ENCODE measurements at regions not wholly inside any gene's neighbourhood (a gene's known extent, or its start where the extent isn't known, plus 50 kb on each side); places are given as distances from the start of the nearest gene placed in this dataset.
A peak's percentile ranks its signal among the peaks of the same experiment; 100 is the strongest.

DNA sequence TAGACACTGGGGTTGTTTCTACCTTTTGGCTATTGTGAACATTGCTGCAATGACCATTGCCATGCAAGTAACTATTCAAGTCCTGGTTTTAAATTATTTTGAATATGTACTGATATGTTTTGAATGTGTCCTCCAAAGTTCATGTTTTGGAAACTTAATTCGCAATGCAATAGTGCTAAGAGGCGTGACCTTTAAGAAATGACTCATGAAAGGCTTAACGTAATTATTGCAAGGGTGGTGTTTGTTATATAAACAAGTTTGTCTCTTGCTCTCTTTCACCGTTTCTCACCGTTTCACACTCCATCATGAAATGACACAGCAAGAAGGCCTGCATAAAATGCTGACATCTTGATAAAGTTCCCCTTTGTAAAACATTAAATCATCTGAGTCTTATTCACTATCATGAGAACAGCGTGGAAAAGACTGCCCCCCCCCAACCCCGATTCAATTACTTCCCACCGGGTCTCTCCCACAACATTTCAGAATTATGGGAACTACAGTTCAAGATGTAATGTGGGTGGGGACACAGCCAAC lies 506.9 kb upstream of the FAM47C start:
- no peak overlapping the region for H3K27ac ChIP-seq
- no peak overlapping the region for H3K4me3 ChIP-seq
- no peak for ATAC-seq (ENCODE audit: low FRiP score in 2 of 2)
- no peaks in the 10 kb centered on the region for H3K9me3 ChIP-seq
- DNase-seq, result no peak
- TF ChIP-seq POLR2AphosphoS5 (IDR thresholded peaks at IDR 0.05), result no peak
- no peaks in the 10 kb centered on the region for H3K27me3 ChIP-seq
- no peaks in the 10 kb centered on the region for H3K4me1 ChIP-seq
- no peaks in the 10 kb centered on the region for H3K36me3 ChIP-seq
- 88 to 91% methylated on average over 8 of the region's 8 CpGs for WGBS, 2 donors

DNA sequence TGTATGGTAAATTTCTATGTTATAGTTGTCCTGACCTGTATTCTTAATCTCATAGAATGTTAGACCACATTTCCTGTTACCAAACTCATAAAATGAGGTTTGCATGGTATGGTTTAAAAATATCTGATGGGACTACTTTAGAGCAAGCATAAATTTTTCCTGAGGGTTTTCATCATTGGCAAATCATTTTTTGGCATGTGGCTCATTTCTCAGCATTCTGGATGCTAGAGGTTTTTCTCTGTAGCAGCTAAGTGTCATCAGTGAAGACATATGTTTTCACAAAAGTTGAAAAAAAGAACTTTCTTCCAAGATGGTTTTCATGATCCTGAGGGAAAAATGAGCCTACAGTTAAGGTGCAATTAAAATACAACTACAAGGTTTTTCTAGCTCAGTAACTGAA lies 503.5 kb upstream of the FAM47C start:
- ATAC-seq (ENCODE audit: low FRiP score in 2 of 2) (no peak), DNase-seq (no peak)
- no peak overlapping the region for H3K27ac ChIP-seq
- H3K4me1 ChIP-seq, result no peaks in the 10 kb centered on the region
- no peaks in the 10 kb centered on the region for H3K27me3 ChIP-seq
- H3K9me3 ChIP-seq, result peaks cover 0 to 17% (median 0%) of the 10 kb centered on the region in 4 donors
- H3K4me3 ChIP-seq, result no peak overlapping the region
- no peak for TF ChIP-seq POLR2AphosphoS5 (IDR thresholded peaks at IDR 0.05)
- H3K36me3 ChIP-seq, result no peaks in the 10 kb centered on the region

DNA sequence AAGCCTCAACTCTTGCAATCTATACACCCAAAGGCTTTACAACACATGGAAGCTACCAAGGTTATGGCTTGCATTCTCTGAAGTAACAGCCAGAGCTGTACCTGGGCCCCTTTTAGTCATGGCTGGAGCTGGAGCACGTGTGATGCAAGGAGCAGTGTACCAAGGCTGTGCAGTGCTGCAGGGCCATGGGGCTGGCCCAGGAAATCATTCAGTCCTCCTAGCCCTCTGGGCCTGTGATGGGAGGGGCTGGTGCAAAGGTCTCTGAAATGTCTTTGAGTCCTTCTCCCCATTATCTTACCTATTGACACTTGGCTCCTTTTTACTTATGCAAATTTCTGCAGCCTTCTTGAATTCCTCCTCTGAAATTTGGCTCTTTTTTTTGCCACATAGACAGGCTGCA lies 500.1 kb upstream of the FAM47C start:
- WGBS, 2 donors, result 50% methylated on average over 1 of the region's 1 CpG; no CpG with 5 or more reads in 1 of the 2 donors
- no peaks in the 10 kb centered on the region for H3K27me3 ChIP-seq
- no peak overlapping the region for H3K27ac ChIP-seq
- DNase-seq (no peak), ATAC-seq (ENCODE audit: low FRiP score in 2 of 2) (peak in 1 of 2 donors; percentile 43)
- no peaks in the 10 kb centered on the region for H3K36me3 ChIP-seq
- H3K9me3 ChIP-seq, result peaks cover 0 to 17% (median 0%) of the 10 kb centered on the region in 4 donors
- H3K4me1 ChIP-seq, result no peaks in the 10 kb centered on the region
- H3K4me3 ChIP-seq, result no peak overlapping the region
- TF ChIP-seq POLR2AphosphoS5 (IDR thresholded peaks at IDR 0.05) (no peak), POLR2A (IDR thresholded peaks at IDR 0.05) (no peak), EP300 (IDR thresholded peaks at IDR 0.05) (no peak)
- TF ChIP-seq, protein P1, sequence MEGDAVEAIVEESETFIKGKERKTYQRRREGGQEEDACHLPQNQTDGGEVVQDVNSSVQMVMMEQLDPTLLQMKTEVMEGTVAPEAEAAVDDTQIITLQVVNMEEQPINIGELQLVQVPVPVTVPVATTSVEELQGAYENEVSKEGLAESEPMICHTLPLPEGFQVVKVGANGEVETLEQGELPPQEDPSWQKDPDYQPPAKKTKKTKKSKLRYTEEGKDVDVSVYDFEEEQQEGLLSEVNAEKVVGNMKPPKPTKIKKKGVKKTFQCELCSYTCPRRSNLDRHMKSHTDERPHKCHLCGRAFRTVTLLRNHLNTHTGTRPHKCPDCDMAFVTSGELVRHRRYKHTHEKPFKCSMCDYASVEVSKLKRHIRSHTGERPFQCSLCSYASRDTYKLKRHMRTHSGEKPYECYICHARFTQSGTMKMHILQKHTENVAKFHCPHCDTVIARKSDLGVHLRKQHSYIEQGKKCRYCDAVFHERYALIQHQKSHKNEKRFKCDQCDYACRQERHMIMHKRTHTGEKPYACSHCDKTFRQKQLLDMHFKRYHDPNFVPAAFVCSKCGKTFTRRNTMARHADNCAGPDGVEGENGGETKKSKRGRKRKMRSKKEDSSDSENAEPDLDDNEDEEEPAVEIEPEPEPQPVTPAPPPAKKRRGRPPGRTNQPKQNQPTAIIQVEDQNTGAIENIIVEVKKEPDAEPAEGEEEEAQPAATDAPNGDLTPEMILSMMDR (IDR thresholded peaks at IDR 0.05), result no peak

DNA sequence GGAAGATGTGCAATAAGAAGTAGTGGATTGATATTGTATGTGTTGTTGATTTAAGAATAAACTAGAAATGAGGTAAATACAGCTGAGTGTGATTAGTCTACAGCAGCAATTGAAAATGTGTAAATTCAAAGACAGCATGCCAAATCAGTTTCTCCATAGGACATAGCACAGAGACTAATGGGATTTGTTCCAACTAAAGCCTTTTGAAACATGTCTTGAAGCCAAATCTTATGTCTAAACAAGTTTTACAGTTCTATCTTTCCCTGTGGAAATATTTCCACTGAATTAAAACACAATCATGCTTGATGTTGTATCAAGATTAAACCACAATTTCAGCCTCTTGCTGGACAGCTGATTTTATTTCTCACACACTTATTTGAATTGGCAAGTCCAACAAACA lies 497.4 kb upstream of the FAM47C start:
- H3K36me3 ChIP-seq, result no peaks in the 10 kb centered on the region
- no peak overlapping the region for H3K4me3 ChIP-seq
- H3K27ac ChIP-seq, result no peak overlapping the region
- TF ChIP-seq POLR2A (IDR thresholded peaks at IDR 0.05) (no peak), POLR2AphosphoS5 (IDR thresholded peaks at IDR 0.05) (no peak), EP300 (IDR thresholded peaks at IDR 0.05) (no peak)
- TF ChIP-seq, protein P1 (IDR thresholded peaks at IDR 0.05), result no peak
- H3K4me1 ChIP-seq, result no peaks in the 10 kb centered on the region
- peaks cover 0 to 22% (median 0%) of the 10 kb centered on the region in 4 donors for H3K9me3 ChIP-seq
- no peaks in the 10 kb centered on the region for H3K27me3 ChIP-seq
- DNase-seq, result no peak
- no peak for ATAC-seq (ENCODE audit: low FRiP score in 2 of 2)

DNA sequence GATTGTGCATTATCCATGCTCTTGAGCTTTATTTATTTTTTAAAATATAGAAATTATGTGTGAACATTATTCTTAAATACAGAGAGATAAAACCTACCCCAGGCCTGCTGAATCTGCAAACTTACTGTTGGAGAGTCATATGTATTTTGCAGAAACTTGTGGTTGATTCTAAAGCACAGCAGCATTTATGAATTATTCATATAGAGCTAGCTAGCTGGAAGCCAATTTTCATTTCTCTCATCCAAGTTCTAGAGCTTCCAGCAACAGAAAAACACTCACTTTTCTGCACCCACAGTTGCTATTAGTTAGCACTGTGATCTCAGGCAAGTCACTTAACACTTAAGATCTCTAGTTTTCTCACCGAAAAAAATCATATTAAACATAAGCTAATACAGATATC lies 479.5 kb upstream of the FAM47C start:
- DNase-seq (no peak), ATAC-seq (ENCODE audit: low FRiP score in 2 of 2) (no peak)
- Histone ChIP-seq H3K4me1 (no peaks in the 10 kb centered on the region), H3K4me3 (no peak overlapping the region), H3K36me3 (no peaks in the 10 kb centered on the region), H3K27me3 (no peaks in the 10 kb centered on the region), H3K9me3 (no peaks in the 10 kb centered on the region), H3K27ac (no peak overlapping the region)
- TF ChIP-seq POLR2A (IDR thresholded peaks at IDR 0.05), result no peak
- TF ChIP-seq, protein P1 (IDR thresholded peaks at IDR 0.05), result no peak
- no peak for TF ChIP-seq POLR2AphosphoS5 (IDR thresholded peaks at IDR 0.05)
- no peak for TF ChIP-seq EP300 (IDR thresholded peaks at IDR 0.05)
- 79 to 80% methylated on average over 1 of the region's 1 CpG for WGBS, 2 donors

DNA sequence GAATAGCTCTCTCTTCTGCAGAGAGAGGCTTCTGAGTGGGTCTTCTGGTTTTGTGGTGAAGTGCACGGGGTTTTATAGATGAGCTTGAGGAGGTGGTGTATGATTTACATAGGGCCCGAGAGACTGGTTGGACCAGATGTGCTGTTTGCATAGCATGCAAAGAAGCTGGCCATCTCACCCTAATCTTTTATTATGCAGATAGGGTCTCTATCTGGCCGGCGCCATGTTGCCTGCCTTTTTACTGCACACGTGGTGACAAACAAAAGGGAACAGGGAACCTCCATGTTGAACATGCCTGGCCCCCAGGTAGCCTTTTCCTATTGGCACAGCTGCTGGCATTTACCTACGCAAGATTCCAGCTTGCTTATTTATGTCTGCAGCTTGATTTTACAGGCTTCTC lies 473.3 kb upstream of the FAM47C start:
- H3K27ac ChIP-seq, result no peak overlapping the region
- no peak overlapping the region for H3K4me3 ChIP-seq
- ATAC-seq (ENCODE audit: low FRiP score in 2 of 2) (no peak), DNase-seq (no peak)
- TF ChIP-seq, protein P1 (IDR thresholded peaks at IDR 0.05), result no peak
- TF ChIP-seq POLR2A (IDR thresholded peaks at IDR 0.05) (no peak), EP300 (IDR thresholded peaks at IDR 0.05) (no peak), POLR2AphosphoS5 (IDR thresholded peaks at IDR 0.05) (no peak)
- 50 to 69% methylated on average over 6 of the region's 6 CpGs for WGBS, 2 donors
- no peaks in the 10 kb centered on the region for H3K27me3 ChIP-seq
- H3K36me3 ChIP-seq, result no peaks in the 10 kb centered on the region
- H3K4me1 ChIP-seq, result no peaks in the 10 kb centered on the region
- no peaks in the 10 kb centered on the region for H3K9me3 ChIP-seq
